ENCODE measurements at regions not wholly inside any gene's neighbourhood (a gene's known extent, or its start where the extent isn't known, plus 50 kb on each side); places are given as distances from the start of the nearest gene placed in this dataset.
"Not testable (repeated sequence)": the region's sequence is repeated elsewhere in the genome, so short reads cannot be mapped to it uniquely, and the experiment has no call there.

- no peak for DNase-seq (ENCODE audit: low spot score)
These were observed 1250.7 kb downstream of the RAPGEF2 start for GRCh38 chr4:160353548-160353947.

GRCh38 chr4:160362478-160362877 lies 1259.6 kb downstream of the RAPGEF2 start:
- no peak for DNase-seq (ENCODE audit: low spot score)

DNA sequence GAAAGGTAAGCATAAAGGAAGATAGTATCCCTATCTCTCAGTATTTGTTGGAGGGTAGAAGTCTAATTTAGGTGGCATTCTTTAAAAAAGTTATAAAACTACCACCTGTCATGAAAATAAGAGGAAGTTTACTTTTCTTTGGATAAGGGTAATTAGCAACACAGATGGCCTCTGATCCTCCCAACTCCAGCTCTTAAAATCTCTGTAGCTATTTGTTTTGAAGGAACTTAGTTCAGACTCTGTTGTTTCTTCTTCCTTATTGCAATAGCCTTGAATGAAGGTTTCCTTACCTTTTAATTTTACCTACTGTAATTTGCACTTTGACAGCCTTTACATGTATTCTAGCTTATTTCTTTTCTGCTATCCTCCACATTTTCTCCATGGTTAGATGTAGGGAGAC lies 1261.3 kb downstream of the RAPGEF2 start:
- DNase-seq (ENCODE audit: low spot score): no peak

- not testable (repeated sequence) for DNase-seq (ENCODE audit: low spot score)
These were observed 1261.8 kb downstream of the RAPGEF2 start for GRCh38 chr4:160364665-160365064.

GRCh38 chr4:160365383-160365782 lies 1262.5 kb downstream of the RAPGEF2 start:
- not testable (repeated sequence) for DNase-seq (ENCODE audit: low spot score)

DNA sequence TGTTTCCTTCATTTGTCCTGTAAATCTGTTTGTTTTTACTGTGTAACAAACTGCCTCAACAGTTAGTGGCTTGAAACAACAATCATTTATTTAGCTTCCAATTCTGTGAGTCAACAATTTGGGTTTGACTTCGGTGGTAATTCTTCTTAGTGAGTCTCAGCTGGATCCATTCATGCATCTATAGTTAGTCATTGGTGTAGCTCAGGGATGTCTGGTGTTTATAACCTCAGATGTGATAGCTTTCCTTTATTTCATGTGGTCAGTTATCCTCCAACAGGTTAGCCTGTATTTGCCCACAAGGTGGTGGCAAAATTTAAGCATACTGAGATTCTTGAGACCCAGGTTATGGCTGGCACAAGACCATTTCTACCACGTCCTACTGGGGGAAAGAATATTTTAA lies 1267.2 kb downstream of the RAPGEF2 start:
- DNase-seq (ENCODE audit: low spot score): no peak

- DNase-seq (ENCODE audit: low spot score): no peak
These were observed 1268.6 kb downstream of the RAPGEF2 start for GRCh38 chr4:160371446-160371845.

GRCh38 chr4:160372390-160372789 lies 1269.5 kb downstream of the RAPGEF2 start:
- no peak for DNase-seq (ENCODE audit: low spot score)

- no peak for DNase-seq (ENCODE audit: low spot score)
These were observed 1271.0 kb downstream of the RAPGEF2 start for GRCh38 chr4:160373911-160374310.

DNA sequence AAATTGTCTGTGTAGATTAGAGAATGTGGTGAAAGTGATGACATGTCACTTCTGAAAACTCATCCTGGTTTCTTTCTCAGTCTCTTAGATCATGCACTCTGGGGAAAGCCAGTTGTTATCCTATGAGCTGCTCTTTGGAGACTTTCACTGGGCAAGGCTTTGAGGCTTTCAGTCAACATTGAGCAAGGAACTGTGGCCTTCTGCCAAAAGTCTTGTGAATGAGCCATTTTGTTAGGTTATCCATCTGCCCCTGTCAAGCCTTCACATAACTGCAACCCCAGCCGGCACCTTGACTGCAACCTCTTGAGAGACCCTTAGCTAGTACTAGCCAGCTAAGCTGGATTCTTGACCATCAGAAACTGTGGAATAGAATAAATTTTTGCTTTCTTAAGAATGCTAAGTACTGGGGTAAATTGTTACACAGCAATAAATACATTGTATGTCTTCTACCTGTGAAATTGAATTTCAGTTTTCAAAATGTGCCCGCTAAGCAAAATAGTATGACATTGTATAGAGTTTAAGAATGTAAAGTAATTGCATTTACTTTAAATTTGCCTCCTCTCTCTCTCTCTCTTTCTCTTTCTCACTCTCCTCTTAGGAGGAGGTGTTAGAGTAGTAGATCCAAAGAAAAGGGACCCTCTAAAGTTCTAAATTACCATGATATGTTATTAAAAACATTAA lies 1273.0 kb downstream of the RAPGEF2 start:
- DNase-seq (ENCODE audit: low spot score): no peak

DNA sequence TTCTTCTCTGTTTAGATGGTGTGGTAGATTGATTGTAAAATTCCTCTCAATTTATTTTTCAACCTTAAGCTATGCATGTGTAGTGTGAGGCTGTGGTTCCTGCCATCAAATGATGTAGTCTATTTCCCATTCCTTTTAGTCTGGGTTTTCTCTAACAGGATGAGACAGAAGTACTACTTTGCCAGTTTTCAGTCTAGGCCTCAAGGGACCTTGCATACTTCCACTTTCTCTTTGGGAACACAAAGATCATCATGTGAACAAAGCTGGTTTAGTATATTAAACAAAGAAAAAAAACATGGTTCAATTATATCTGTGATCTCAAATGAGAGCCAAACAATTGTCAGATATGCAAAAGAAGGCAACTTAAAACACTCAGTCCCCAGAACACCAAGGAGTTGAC lies 1284.0 kb downstream of the RAPGEF2 start:
- no peak for DNase-seq (ENCODE audit: low spot score)

- no peak for DNase-seq (ENCODE audit: low spot score)
These were observed 1296.9 kb downstream of the RAPGEF2 start for GRCh38 chr4:160399826-160400225.

DNA sequence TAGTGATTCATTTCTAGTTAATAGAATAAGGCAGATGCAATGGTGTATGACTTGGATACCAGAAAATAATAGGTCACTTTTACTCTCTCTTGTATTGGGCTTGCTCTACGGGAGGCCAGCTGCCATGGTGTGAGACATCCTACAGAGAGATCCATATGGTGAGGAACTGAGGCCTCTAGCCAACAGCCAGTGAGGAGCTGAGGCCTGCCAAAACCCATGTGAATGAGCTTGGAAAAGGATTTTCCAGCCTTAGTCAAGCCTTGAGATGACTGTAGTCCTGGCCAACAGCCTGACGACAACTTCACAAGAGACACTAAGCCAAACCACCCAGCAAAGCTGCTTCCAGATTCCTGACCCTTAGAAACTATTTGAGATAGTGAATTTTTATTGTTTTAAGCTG lies 1300.2 kb downstream of the RAPGEF2 start:
- no peak for DNase-seq (ENCODE audit: low spot score)

DNA sequence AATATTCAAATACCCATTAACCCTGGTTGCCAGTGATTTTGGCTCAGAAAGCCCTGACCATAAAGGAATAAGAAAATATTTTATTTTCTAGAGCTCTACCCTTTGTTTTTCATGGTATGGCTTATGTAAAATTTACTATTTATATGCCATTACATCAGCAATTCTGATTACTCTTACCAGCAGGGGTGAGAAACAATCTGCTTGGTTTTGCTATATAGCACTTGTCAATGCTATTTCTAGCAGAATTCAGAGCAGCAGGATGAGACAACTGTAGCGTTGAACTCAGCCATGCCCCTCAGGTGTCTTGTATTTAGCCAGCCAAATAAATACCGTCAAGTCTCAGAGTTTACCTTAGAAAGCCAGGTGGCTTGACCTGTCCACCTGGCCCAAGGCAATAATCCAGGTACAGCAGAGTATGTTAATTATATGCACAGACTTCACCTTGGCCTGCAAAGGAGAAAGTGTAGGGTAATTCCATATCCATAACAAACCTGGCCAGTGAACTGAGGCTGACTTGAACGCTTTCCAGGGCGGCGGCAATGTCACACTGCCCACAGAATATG lies 1303.5 kb downstream of the RAPGEF2 start:
- no peak for DNase-seq (ENCODE audit: low spot score)

GRCh38 chr4:160414496-160414895 lies 1311.6 kb downstream of the RAPGEF2 start:
- DNase-seq (ENCODE audit: low spot score): no peak

DNA sequence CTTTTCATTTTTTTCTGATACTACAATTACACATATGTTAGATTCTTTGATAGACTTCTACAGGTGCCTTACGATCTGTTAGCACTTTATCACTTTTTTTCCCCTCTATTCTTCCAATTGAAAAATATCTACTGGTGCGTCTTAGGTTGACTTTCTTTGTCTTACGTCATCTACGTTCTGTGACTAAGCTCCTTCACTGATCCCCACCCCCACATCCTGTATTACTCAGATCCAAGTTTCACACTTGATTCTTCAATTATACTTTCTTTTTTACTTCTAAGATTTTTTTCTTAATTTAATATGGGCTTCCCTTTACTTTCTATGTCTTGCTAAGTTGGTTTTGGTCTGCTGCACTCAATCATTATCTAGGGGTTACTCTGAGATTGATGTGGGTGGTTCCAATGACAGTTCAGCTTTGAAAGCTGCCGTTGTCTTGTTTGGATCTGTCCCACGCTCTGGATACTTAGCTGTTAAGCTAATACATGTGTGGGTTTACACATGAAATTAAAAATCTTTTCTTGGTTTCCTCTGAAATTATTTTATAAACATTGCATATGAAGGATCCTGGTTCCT lies 1321.1 kb downstream of the RAPGEF2 start:
- DNase-seq (ENCODE audit: low spot score): no peak

GRCh38 chr4:160426233-160426632 lies 1323.4 kb downstream of the RAPGEF2 start:
- no peak for DNase-seq (ENCODE audit: low spot score)

DNA sequence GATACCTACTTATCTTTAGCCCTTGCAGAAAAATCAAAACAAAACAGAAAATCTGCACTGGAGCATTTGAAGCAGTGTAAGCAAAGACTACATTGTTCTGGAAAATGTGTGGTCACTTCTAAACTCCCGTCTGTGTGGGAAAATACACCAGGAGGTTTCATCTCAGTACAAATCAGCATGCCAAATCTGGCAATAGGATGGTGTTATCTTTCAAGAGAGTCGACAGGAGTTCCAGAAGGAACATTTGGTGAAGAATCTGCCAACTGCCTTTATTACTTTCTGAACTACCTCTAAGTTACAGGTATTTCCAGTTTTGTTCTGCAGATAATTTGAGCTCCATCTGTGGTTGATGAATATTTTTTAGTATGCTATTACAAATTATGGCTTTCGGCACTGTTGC lies 1348.0 kb downstream of the RAPGEF2 start:
- DNase-seq (ENCODE audit: low spot score): no peak

- DNase-seq (ENCODE audit: low spot score): not testable (repeated sequence)
These were observed 1379.1 kb downstream of the RAPGEF2 start for GRCh38 chr4:160481696-160482690.

DNA sequence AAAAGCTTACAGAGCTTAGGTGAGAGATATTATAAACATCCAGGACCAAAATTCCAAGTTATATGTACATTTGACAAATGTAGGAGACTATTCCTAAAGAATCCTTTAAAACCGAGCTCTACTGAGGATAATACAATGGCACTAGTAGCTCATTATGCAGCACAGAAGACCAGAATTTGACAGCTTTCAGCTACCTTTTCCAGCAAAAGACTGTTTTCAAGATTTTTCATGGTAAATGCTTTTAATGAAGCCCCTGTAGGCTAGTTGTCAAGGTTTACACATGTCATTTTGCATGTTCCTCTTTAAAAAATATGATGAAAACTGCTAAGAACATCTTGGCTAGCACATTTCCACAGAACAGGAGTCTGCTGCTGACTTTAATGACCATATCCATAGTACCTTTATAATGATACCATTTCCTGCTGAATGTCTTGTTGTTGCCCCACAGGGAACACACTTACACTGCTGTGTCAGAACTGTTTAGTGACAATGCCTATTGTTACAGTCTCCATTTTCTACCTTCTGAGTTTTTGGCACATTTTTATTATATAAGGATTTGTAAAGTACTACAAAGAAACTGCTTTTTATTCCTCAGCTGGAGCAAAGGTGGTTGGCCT lies 1382.3 kb downstream of the RAPGEF2 start:
- no peak for DNase-seq (ENCODE audit: low spot score)

DNA sequence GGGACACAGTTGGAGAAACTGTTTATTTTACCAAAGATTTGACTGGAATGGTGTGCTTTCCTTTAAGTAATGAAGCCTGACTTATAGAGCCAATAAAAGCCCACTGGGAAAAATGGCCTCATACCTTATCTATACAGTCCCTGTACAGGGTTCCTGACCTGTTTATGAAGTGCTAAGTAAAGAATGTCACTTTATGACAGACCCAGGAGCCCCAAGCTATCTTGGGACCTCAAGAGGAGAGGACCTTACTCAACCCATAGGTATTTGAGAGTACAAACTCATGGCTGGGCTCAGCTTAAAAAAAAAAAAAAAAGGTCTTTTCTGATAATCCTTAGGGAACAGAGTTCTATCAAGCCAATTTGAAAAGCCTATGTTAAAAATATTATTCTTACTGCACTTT lies 1389.3 kb downstream of the RAPGEF2 start:
- DNase-seq (ENCODE audit: low spot score): no peak

DNA sequence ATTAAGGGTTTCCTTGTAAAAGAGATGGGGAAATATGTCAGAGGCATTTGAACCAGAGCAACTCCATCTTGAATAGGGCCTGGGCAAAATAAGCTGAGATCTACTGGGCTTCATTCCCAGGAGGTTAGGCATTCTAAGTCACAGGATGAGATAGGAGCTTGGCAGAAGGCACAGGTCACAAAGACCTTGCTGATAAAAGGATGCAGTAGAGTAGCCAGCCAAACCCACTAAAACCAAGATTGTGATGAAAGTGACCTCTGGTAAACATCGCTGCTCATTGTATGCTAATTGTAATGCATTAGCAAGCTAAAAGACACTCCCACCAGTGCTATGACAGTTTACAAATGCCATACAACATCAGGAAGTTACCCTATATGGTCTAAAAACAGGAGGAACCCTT lies 1390.3 kb downstream of the RAPGEF2 start:
- no peak for DNase-seq (ENCODE audit: low spot score)
